ENCODE measurements at regions not wholly inside any gene's neighbourhood (a gene's known extent, or its start where the extent isn't known, plus 50 kb on each side); places are given as distances from the start of the nearest gene placed in this dataset.

DNA sequence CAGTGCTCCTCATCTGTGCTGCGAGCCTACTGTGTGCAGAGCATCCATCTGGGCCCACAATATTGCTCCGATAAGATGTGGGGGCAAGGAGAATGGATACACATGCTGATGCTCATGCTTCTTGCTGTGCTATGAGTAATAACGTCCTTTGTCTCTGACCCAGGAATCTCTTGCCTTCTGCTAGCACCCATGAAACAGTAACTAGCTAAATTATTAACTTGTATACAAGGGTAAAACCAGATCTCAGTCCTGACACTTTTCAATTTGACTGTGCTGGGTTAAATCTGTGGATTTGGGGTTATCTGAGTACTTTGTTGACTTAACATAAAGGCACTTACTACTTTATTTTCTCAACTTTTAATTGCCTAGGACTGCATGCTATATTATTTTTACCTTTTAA lies 357.6 kb downstream of the SLC4A3 start:
- no peaks in the 10 kb centered on the region for H4K20me1 ChIP-seq (ENCODE audit: low read length)
- no peaks in the 10 kb centered on the region for H3K9me2 ChIP-seq (replicated peaks; ENCODE audit: low read length)
- DNase-seq (no peak), ATAC-seq (no peak)
- H3F3A ChIP-seq (ENCODE audit: low read length, unreplicated experiment), result no peaks in the 10 kb centered on the region
- no TSS peak for BruUV-seq (replicated peaks)
- no peak overlapping the region for H3K4me2 ChIP-seq (ENCODE audit: low read length)
- H3K4me3 ChIP-seq (ENCODE audit: low read length), result no peak overlapping the region
- no peak overlapping the region for H3K27ac ChIP-seq (ENCODE audit: low read length)
- no peak overlapping the region for H3K9ac ChIP-seq (ENCODE audit: low read length)
- H3K79me2 ChIP-seq (ENCODE audit: low read length), result no peaks in the 10 kb centered on the region
- no peak overlapping the region for H2AFZ ChIP-seq (ENCODE audit: low read length)
- intact Hi-C loops (cut with micrococcal nuclease), result no loop called here
- ChIA-PET POLR2A (ENCODE audit: unreplicated experiment) (no interaction called here), CTCF (interaction anchor here (0.6 kb wide), 1 partner anchor 1754 kb away, joined by 4 read pairs; no protein-coding TSS in a partner anchor)
- H3K9me3 ChIP-seq (ENCODE audit: low read length), result no peaks in the 10 kb centered on the region
- TF ChIP-seq EZH2phosphoT487 (IDR thresholded peaks at IDR 0.05; ENCODE audit: borderline replicate concordance, low read length) (no peak), EZH2 (IDR thresholded peaks at IDR 0.05; ENCODE audit: low read length, unreplicated experiment) (no peak), CTCF (conservative IDR thresholded peaks at IDR 0.05; ENCODE audit: low read depth, low read length) (no peak)
- no peaks in the 10 kb centered on the region for H3K27me3 ChIP-seq (ENCODE audit: low read length)
- peaks cover 15% of the 10 kb centered on the region; the same call in 1 of the 2 replicates for H3K4me1 ChIP-seq (ENCODE audit: insufficient read depth, low read length)
- no peaks in the 10 kb centered on the region for H3K36me3 ChIP-seq (ENCODE audit: low read depth, low read length)

DNA sequence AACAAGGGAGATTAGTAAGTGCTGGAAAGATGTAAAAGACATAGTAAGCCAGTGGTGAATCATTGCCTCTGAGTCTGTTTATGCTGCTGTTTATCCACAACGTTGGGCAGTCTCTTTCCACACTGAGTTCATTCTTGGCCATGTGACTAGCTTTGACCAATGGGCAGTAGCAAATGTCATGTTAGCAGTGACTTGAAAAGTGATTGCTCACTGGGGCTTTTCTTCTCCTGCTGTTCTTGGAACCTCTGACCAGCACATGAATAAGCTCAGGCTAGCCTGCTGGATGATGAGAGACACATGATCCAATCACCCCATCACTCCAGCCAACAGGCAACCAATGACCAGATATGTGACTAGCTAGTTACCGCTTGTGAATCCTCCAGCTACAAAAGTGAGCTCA lies 360.4 kb downstream of the SLC4A3 start:
- ChIA-PET CTCF (interaction anchor here (0.5 kb wide), 1 partner anchor 1196 kb away, joined by 3 read pairs; no protein-coding TSS in a partner anchor), POLR2A (ENCODE audit: unreplicated experiment) (interaction anchor here (0.5 kb wide), 1 partner anchor 56 kb away, joined by 5 read pairs; no protein-coding TSS in a partner anchor)
- Histone ChIP-seq H4K20me1 (ENCODE audit: low read length) (no peaks in the 10 kb centered on the region), H3K9me3 (ENCODE audit: low read length) (no peaks in the 10 kb centered on the region), H2AFZ (ENCODE audit: low read length) (no peak overlapping the region), H3K4me1 (ENCODE audit: insufficient read depth, low read length) (peaks cover 15% of the 10 kb centered on the region; the same call in 1 of the 2 replicates), H3F3A (ENCODE audit: low read length, unreplicated experiment) (no peaks in the 10 kb centered on the region), H3K4me2 (ENCODE audit: low read length) (no peak overlapping the region), H3K36me3 (ENCODE audit: low read depth, low read length) (no peaks in the 10 kb centered on the region), H3K27ac (ENCODE audit: low read length) (peak overlapping the region; percentile 74), H3K9me2 (replicated peaks; ENCODE audit: low read length) (no peaks in the 10 kb centered on the region), H3K9ac (ENCODE audit: low read length) (no peak overlapping the region), H3K79me2 (ENCODE audit: low read length) (no peaks in the 10 kb centered on the region), H3K4me3 (ENCODE audit: low read length) (no peak overlapping the region), H3K27me3 (ENCODE audit: low read length) (no peaks in the 10 kb centered on the region)
- DNase-seq, result peak; percentile 82
- TF ChIP-seq EZH2 (IDR thresholded peaks at IDR 0.05; ENCODE audit: low read length, unreplicated experiment), result no peak
- no peak for TF ChIP-seq CTCF (conservative IDR thresholded peaks at IDR 0.05; ENCODE audit: low read depth, low read length)
- no peak for TF ChIP-seq EZH2phosphoT487 (IDR thresholded peaks at IDR 0.05; ENCODE audit: borderline replicate concordance, low read length)
- peak; percentile 94 for ATAC-seq
- no TSS peak for BruUV-seq (replicated peaks)
- intact Hi-C loops (cut with micrococcal nuclease), result no loop called here

- CTCF ChIA-PET, result no interaction called here
- intact Hi-C loops (cut with micrococcal nuclease), result no loop called here
Measured at GRCh38 chr2:219989744-219990143, 362.3 kb downstream of the SLC4A3 start.

More at GRCh38 chr2:219989744-219990143, 362.3 kb downstream of the SLC4A3 start:
- no peak overlapping the region for H3K4me3 ChIP-seq (ENCODE audit: low read length)
- no peak overlapping the region for H3K27ac ChIP-seq (ENCODE audit: low read length)
- DNase-seq, result no peak
- TF ChIP-seq EZH2 (IDR thresholded peaks at IDR 0.05; ENCODE audit: low read length, unreplicated experiment), result no peak
- no peak for TF ChIP-seq CTCF (conservative IDR thresholded peaks at IDR 0.05; ENCODE audit: low read depth, low read length)
- TF ChIP-seq EZH2phosphoT487 (IDR thresholded peaks at IDR 0.05; ENCODE audit: borderline replicate concordance, low read length), result no peak
- H3K79me2 ChIP-seq (ENCODE audit: low read length), result no peaks in the 10 kb centered on the region
- no peaks in the 10 kb centered on the region for H3K9me2 ChIP-seq (replicated peaks; ENCODE audit: low read length)
- H3K4me2 ChIP-seq (ENCODE audit: low read length), result no peak overlapping the region
- H3K4me1 ChIP-seq (ENCODE audit: insufficient read depth, low read length), result peaks cover 15% of the 10 kb centered on the region; the same call in 1 of the 2 replicates
- H4K20me1 ChIP-seq (ENCODE audit: low read length), result no peaks in the 10 kb centered on the region
- no TSS peak for BruUV-seq (replicated peaks)
- H3F3A ChIP-seq (ENCODE audit: low read length, unreplicated experiment), result no peaks in the 10 kb centered on the region
- no peak overlapping the region for H2AFZ ChIP-seq (ENCODE audit: low read length)
- no peak for ATAC-seq
- H3K27me3 ChIP-seq (ENCODE audit: low read length), result no peaks in the 10 kb centered on the region
- H3K9me3 ChIP-seq (ENCODE audit: low read length), result no peaks in the 10 kb centered on the region
- POLR2A ChIA-PET (ENCODE audit: unreplicated experiment), result no interaction called here
- H3K9ac ChIP-seq (ENCODE audit: low read length), result no peak overlapping the region
- H3K36me3 ChIP-seq (ENCODE audit: low read depth, low read length), result no peaks in the 10 kb centered on the region
